ENCODE measurements at regions not wholly inside any gene's neighbourhood (a gene's known extent, or its start where the extent isn't known, plus 50 kb on each side); places are given as distances from the start of the nearest gene placed in this dataset.

DNA sequence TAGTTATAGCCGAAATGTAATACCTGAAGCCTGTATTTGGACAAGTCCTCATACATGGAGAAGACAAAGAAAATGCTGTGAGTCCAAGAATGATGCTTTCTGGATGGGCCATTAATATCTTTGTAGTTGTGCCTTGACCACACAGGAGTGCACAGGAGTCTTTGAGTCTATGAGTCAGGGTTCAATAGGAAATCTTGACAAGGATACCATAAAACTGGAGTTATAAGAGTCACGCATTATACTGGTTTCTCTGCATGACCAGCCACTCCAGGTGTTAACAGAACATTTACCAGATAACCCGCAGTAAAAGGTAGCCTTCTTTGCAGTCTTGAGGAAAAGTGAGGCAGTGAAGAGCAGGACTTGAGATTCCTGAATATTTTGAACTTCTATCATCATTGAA, 464.6 kb upstream of the PKN2 start:
- H3K79me2 ChIP-seq (ENCODE audit: insufficient read depth, low read length): no peaks in the 10 kb centered on the region
- no peaks in the 10 kb centered on the region for H3K4me1 ChIP-seq (ENCODE audit: insufficient read depth, low read length)
- no peak overlapping the region for H3K27ac ChIP-seq (ENCODE audit: low read depth, low read length)
- H3K9me3 ChIP-seq (ENCODE audit: low read depth, low read length): no peaks in the 10 kb centered on the region
- no peak overlapping the region for H2AFZ ChIP-seq (ENCODE audit: low read length)
- H3K4me3 ChIP-seq (ENCODE audit: insufficient read depth, low read length): no peak overlapping the region
- no peaks in the 10 kb centered on the region for H3K27me3 ChIP-seq (ENCODE audit: insufficient read depth, low read length)
- H3K36me3 ChIP-seq (ENCODE audit: insufficient read depth, low read length): no peaks in the 10 kb centered on the region
- TF ChIP-seq, protein P1, sequence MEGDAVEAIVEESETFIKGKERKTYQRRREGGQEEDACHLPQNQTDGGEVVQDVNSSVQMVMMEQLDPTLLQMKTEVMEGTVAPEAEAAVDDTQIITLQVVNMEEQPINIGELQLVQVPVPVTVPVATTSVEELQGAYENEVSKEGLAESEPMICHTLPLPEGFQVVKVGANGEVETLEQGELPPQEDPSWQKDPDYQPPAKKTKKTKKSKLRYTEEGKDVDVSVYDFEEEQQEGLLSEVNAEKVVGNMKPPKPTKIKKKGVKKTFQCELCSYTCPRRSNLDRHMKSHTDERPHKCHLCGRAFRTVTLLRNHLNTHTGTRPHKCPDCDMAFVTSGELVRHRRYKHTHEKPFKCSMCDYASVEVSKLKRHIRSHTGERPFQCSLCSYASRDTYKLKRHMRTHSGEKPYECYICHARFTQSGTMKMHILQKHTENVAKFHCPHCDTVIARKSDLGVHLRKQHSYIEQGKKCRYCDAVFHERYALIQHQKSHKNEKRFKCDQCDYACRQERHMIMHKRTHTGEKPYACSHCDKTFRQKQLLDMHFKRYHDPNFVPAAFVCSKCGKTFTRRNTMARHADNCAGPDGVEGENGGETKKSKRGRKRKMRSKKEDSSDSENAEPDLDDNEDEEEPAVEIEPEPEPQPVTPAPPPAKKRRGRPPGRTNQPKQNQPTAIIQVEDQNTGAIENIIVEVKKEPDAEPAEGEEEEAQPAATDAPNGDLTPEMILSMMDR (IDR thresholded peaks at IDR 0.05; ENCODE audit: extremely low read depth, low read depth, low read length): no peak
- H4K20me1 ChIP-seq (ENCODE audit: insufficient read depth, low read length): no peaks in the 10 kb centered on the region
- no peak overlapping the region for H3K4me2 ChIP-seq (ENCODE audit: insufficient read depth, low read length)
- no peak for DNase-seq (ENCODE audit: insufficient read length, low spot score, missing footprints)

DNA sequence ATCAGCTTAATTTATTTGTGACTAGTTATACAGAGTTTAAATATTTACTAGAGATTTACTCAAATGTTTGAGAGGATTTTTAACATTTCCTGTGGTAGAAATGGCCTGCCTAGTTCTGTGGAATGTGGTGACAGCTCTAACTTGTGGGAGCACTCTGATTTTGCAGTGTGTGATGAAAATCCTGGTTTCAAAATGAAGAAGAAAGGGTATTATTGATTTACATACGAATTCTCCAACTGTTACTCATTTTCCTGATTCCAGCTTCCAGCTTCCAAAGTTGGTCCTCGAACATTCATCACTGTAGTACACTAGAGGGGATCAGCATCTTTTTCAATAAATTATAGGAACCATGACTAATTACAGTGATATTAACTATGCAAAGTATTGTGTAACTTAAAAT, 462.7 kb upstream of the PKN2 start:
- Histone ChIP-seq H4K20me1 (ENCODE audit: insufficient read depth, low read length) (no peaks in the 10 kb centered on the region), H3K79me2 (ENCODE audit: insufficient read depth, low read length) (no peaks in the 10 kb centered on the region)
- no peak for DNase-seq (ENCODE audit: insufficient read length, low spot score, missing footprints)

DNA sequence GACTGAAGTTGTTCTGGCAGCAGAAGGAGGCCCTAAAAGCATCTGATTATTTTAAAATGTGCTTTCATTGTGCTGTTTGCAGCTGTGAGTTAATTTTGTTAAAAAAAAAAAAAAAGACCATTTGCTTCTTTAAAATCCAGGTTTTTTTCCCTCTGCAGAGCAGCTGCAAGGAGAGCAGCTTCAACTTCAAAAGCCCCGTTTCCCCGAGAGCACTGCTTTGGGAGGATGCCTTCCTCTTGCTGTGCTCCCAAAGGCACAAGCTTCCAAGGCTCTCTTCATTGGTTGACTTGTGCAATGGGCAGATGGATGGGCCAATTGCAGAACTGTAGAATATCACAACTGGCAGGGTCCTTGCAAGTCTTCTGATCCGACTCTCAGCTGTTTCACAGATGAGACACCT, 459.2 kb upstream of the PKN2 start:
- Histone ChIP-seq H2AFZ (ENCODE audit: low read length) (no peak overlapping the region), H3K4me2 (ENCODE audit: insufficient read depth, low read length) (no peak overlapping the region), H3K4me1 (ENCODE audit: insufficient read depth, low read length) (no peaks in the 10 kb centered on the region), H3K9me3 (ENCODE audit: low read depth, low read length) (no peaks in the 10 kb centered on the region), H3K36me3 (ENCODE audit: insufficient read depth, low read length) (no peaks in the 10 kb centered on the region), H4K20me1 (ENCODE audit: insufficient read depth, low read length) (no peaks in the 10 kb centered on the region), H3K27ac (ENCODE audit: low read depth, low read length) (no peak overlapping the region), H3K27me3 (ENCODE audit: insufficient read depth, low read length) (no peaks in the 10 kb centered on the region), H3K79me2 (ENCODE audit: insufficient read depth, low read length) (no peaks in the 10 kb centered on the region), H3K4me3 (ENCODE audit: insufficient read depth, low read length) (no peak overlapping the region)
- TF ChIP-seq, protein P1 (IDR thresholded peaks at IDR 0.05; ENCODE audit: extremely low read depth, low read depth, low read length): no peak
- DNase-seq (ENCODE audit: insufficient read length, low spot score, missing footprints): no peak

More for the DNA sequence above, 462.7 kb upstream of the PKN2 start:
- TF ChIP-seq, protein P1 (IDR thresholded peaks at IDR 0.05; ENCODE audit: extremely low read depth, low read depth, low read length): no peak
- H3K4me2 ChIP-seq (ENCODE audit: insufficient read depth, low read length): no peak overlapping the region
- H3K27me3 ChIP-seq (ENCODE audit: insufficient read depth, low read length): no peaks in the 10 kb centered on the region
- no peak overlapping the region for H3K27ac ChIP-seq (ENCODE audit: low read depth, low read length)
- no peak overlapping the region for H3K4me3 ChIP-seq (ENCODE audit: insufficient read depth, low read length)
- no peak overlapping the region for H2AFZ ChIP-seq (ENCODE audit: low read length)
- H3K4me1 ChIP-seq (ENCODE audit: insufficient read depth, low read length): no peaks in the 10 kb centered on the region
- H3K9me3 ChIP-seq (ENCODE audit: low read depth, low read length): no peaks in the 10 kb centered on the region
- no peaks in the 10 kb centered on the region for H3K36me3 ChIP-seq (ENCODE audit: insufficient read depth, low read length)

DNA sequence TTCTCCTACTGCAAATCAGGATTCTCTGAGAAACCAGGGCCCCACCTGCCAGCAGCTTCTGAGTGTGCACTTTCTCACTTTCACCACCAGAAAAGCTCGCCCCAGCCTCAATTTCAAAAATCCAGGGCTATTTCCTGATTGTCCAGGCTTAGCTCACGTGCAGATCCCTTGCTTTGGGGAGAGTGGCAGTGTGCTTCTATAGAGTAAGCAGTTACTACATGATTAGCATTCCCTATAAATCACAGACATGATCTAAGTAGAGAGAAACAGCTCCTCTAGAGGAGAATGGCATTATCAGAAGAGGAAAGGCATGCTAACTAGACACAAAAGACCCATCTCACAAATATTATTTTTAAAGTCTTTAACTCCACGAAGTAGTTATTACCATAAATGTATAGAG, 456.0 kb upstream of the PKN2 start:
- Histone ChIP-seq H3K9me3 (ENCODE audit: low read depth, low read length) (no peaks in the 10 kb centered on the region), H3K4me3 (ENCODE audit: insufficient read depth, low read length) (no peak overlapping the region), H3K4me2 (ENCODE audit: insufficient read depth, low read length) (no peak overlapping the region), H4K20me1 (ENCODE audit: insufficient read depth, low read length) (no peaks in the 10 kb centered on the region), H3K79me2 (ENCODE audit: insufficient read depth, low read length) (no peaks in the 10 kb centered on the region), H2AFZ (ENCODE audit: low read length) (no peak overlapping the region), H3K4me1 (ENCODE audit: insufficient read depth, low read length) (no peaks in the 10 kb centered on the region), H3K27me3 (ENCODE audit: insufficient read depth, low read length) (no peaks in the 10 kb centered on the region), H3K36me3 (ENCODE audit: insufficient read depth, low read length) (no peaks in the 10 kb centered on the region), H3K27ac (ENCODE audit: low read depth, low read length) (no peak overlapping the region)
- DNase-seq (ENCODE audit: insufficient read length, low spot score, missing footprints): no peak
- TF ChIP-seq, protein P1 (IDR thresholded peaks at IDR 0.05; ENCODE audit: extremely low read depth, low read depth, low read length): no peak

Data from osteoblast (primary cell).